ENCODE measurements at regions not wholly inside any gene's neighbourhood (a gene's known extent, or its start where the extent isn't known, plus 50 kb on each side); places are given as distances from the start of the nearest gene placed in this dataset.

GRCh38 chr3:35505772-35506171 lies 133.6 kb upstream of the ARPP21 start:
- no peak for TF ChIP-seq CTCF (IDR thresholded peaks at IDR 0.05; ENCODE audit: low read depth, low read length)
- no peak for TF ChIP-seq EZH2phosphoT487 (IDR thresholded peaks at IDR 0.05; ENCODE audit: low read depth)
